H1 (cell line): ENCODE measurements at regions not wholly inside any gene's neighbourhood (a gene's known extent, or its start where the extent isn't known, plus 50 kb on each side); places are given as distances from the start of the nearest gene placed in this dataset.

Experiments used
- CTCF ChIA-PET: fragments of 300-600 bp; sonication (Branson Sonifier 250); formaldehyde crosslinking; loops from one replicate; lab custom pipeline; 2021; ENCODE audit not compliant: partially characterized antibody; lab: Charles Lee
- POLR2A ChIA-PET: fragments of 300-600 bp; sonication (Branson Sonifier 250); formaldehyde crosslinking; loops from one replicate; lab custom pipeline; 2021; ENCODE audit warnings: inconsistent platforms; ENCODE audit not compliant: partially characterized antibody; lab: Charles Lee
- DNase-seq, 2 experiments: peaks; one replicate each; pipeline versions ENCODE4 v3.0.0 to v3.0.0-alpha.2; 2010 to 2022; ENCODE audit warnings: low spot score in 2 of 2, low read depth in 1 of 2, mixed read lengths in 1 of 2
- FAIRE-seq: peaks from 2 replicates; lab custom pipeline; 2011; peaks lifted over from hg19 to GRCh38; lab: Jason Lieb, UNC
- H2AFZ ChIP-seq: 2 replicates; pipeline ENCODE4 v1.8.1; 2012; ENCODE audit warnings: low read length, inconsistent platforms
- H2AK5ac ChIP-seq: 2 replicates; pipeline ENCODE4 v1.6.1; 2013; ENCODE audit warnings: low read depth, low read length
- H2BK120ac ChIP-seq: replicated peaks from 2 replicates; pipeline ENCODE3; 2013; ENCODE audit warnings: low read depth, low read length, inconsistent platforms
- H2BK12ac ChIP-seq: 2 replicates; pipeline ENCODE4 v1.6.1; 2013; ENCODE audit warnings: low read depth, low read length
- H2BK15ac ChIP-seq: 2 replicates; pipeline ENCODE4 v1.6.1; 2013; ENCODE audit warnings: low read length
- H2BK20ac ChIP-seq: 2 replicates; pipeline ENCODE4 v1.6.1; 2013; ENCODE audit warnings: low read length
- H2BK5ac ChIP-seq: 2 replicates; pipeline ENCODE4 v1.6.1; 2013; ENCODE audit warnings: low read depth, low read length
- H3K14ac ChIP-seq: 2 replicates; pipeline ENCODE4 v1.6.1; 2013; ENCODE audit warnings: inconsistent platforms; ENCODE audit not compliant: insufficient read length
- H3K18ac ChIP-seq: 2 replicates; pipeline ENCODE4 v1.6.1; 2013; ENCODE audit warnings: low read length; ENCODE audit errors: extremely low read depth
- H3K23ac ChIP-seq: 2 replicates; pipeline ENCODE4 v1.6.1; 2013; ENCODE audit warnings: inconsistent platforms; ENCODE audit not compliant: insufficient read length
- H3K23me2 ChIP-seq: 2 replicates; pipeline ENCODE4 v1.6.1; 2013; ENCODE audit warnings: low read depth, low read length
- H3K27ac ChIP-seq: 2 replicates; pipeline ENCODE4 v1.6.1; 2011; ENCODE audit warnings: low read depth, low read length, inconsistent platforms
- H3K27me3 ChIP-seq, 4 experiments: replicated peaks in 1 of 4; 1 replicate in 1 of 4; 2 replicates in 3 of 4; pipeline versions ENCODE4 v1.6.1 to v1.8.1; 2011 to 2013; ENCODE audit warnings: low read length in 3 of 4, mild to moderate bottlenecking in 3 of 4, inconsistent platforms in 2 of 4, mixed read lengths in 2 of 4, moderate library complexity in 1 of 4; ENCODE audit not compliant: control insufficient read depth in 3 of 4, insufficient read depth in 3 of 4; ENCODE audit errors: extremely low read depth in 1 of 4
- H3K36me3 ChIP-seq, 4 experiments: 2 replicates each; pipeline versions ENCODE4 v1.6.1 to v1.8.1; 2011 to 2013; ENCODE audit warnings: mild to moderate bottlenecking in 4 of 4, low read length in 3 of 4, moderate library complexity in 2 of 4, control low read depth in 1 of 4, inconsistent platforms in 1 of 4; ENCODE audit not compliant: insufficient read depth in 4 of 4, control insufficient read depth in 2 of 4
- H3K4ac ChIP-seq: replicated peaks from 2 replicates; pipeline ENCODE3; 2013; ENCODE audit warnings: low read length, low read depth, mixed read lengths, inconsistent platforms; ENCODE audit not compliant: insufficient read length
- H3K4me1 ChIP-seq, 4 experiments: replicated peaks in 1 of 4; 1 replicate in 1 of 4; 2 replicates in 3 of 4; pipeline versions ENCODE4 v1.6.1 to v1.8.1; 2011 to 2013; ENCODE audit warnings: low read length in 3 of 4, inconsistent platforms in 2 of 4, mixed read lengths in 1 of 4; ENCODE audit not compliant: insufficient read depth in 4 of 4, control insufficient read depth in 3 of 4
- H3K4me2 ChIP-seq, 2 experiments: 2 replicates each; pipeline versions ENCODE4 v1.6.1 to v1.8.1; 2011 to 2013; ENCODE audit warnings: low read depth in 2 of 2, low read length in 2 of 2, control low read depth in 1 of 2, inconsistent platforms in 1 of 2, mild to moderate bottlenecking in 1 of 2; ENCODE audit not compliant: insufficient read depth in 1 of 2
- H3K4me3 ChIP-seq, 4 experiments: fragments of 200-600, 300-600 bp in 1 of 4; sonication (generic), shearing (Covaris generic), sonication (Bioruptor Twin) in 1 of 4; 2 replicates each; pipeline versions ENCODE4 v1.5.1 to v1.8.1; 2011 to 2016; ENCODE audit warnings: low read length in 4 of 4, low read depth in 3 of 4, control low read depth in 2 of 4, inconsistent platforms in 2 of 4, mild to moderate bottlenecking in 2 of 4, mixed read lengths in 1 of 4, moderate library complexity in 1 of 4; ENCODE audit not compliant: insufficient read depth in 2 of 4; ENCODE audit errors: extremely low read depth in 1 of 4
- H3K56ac ChIP-seq: replicated peaks from 2 replicates; pipeline ENCODE3; 2013; ENCODE audit warnings: low read depth, mild to moderate bottlenecking, mixed read lengths, low read length, inconsistent platforms; ENCODE audit not compliant: insufficient read length
- H3K79me1 ChIP-seq: 2 replicates; pipeline ENCODE4 v1.6.1; 2013; ENCODE audit warnings: low read depth, low read length, control low read depth
- H3K79me2 ChIP-seq, 2 experiments: 2 replicates each; pipeline versions ENCODE4 v1.6.1 to v1.8.1; 2012 to 2013; ENCODE audit warnings: low read length in 2 of 2, mild to moderate bottlenecking in 2 of 2, inconsistent platforms in 1 of 2; ENCODE audit not compliant: insufficient read depth in 2 of 2, control insufficient read depth in 1 of 2
- H3K9ac ChIP-seq, 4 experiments: replicated peaks in 1 of 4; 1 replicate in 1 of 4; 2 replicates in 3 of 4; pipeline versions ENCODE4 v1.6.1 to v1.8.1; 2011 to 2013; ENCODE audit warnings: low read depth in 3 of 4, low read length in 3 of 4, control low read depth in 2 of 4, mild to moderate bottlenecking in 2 of 4, moderate library complexity in 2 of 4, inconsistent platforms in 1 of 4; ENCODE audit errors: extremely low read depth in 1 of 4
- H3K9me3 ChIP-seq, 2 experiments: 2 replicates each; pipeline versions ENCODE4 v1.6.1 to v1.8.1; 2012 to 2013; ENCODE audit warnings: mild to moderate bottlenecking in 2 of 2, moderate library complexity in 2 of 2, control low read depth in 1 of 2, inconsistent platforms in 1 of 2, low read depth in 1 of 2, low read length in 1 of 2, mixed read lengths in 1 of 2; ENCODE audit not compliant: insufficient read depth in 2 of 2
- H4K20me1 ChIP-seq, 2 experiments: replicated peaks in 1 of 2; 2 replicates each; pipeline versions ENCODE3 to v1.8.1; 2011 to 2013; ENCODE audit warnings: inconsistent platforms in 2 of 2, low read length in 2 of 2, mild to moderate bottlenecking in 1 of 2; ENCODE audit not compliant: insufficient read depth in 2 of 2, control insufficient read depth in 1 of 2
- H4K5ac ChIP-seq: 2 replicates; pipeline ENCODE4 v1.6.1; 2013; ENCODE audit warnings: low read length, low read depth, mixed read lengths, inconsistent platforms; ENCODE audit not compliant: insufficient read length
- H4K8ac ChIP-seq: 2 replicates; pipeline ENCODE4 v1.8.0; 2013; ENCODE audit warnings: mild to moderate bottlenecking, moderate library complexity, low read length, inconsistent platforms; ENCODE audit not compliant: insufficient read depth; ENCODE audit errors: extremely low read depth
- H4K91ac ChIP-seq: replicated peaks from 2 replicates; pipeline ENCODE3; 2013; ENCODE audit warnings: low read length, mixed read lengths, inconsistent platforms; ENCODE audit not compliant: insufficient read length
- CTBP2 ChIP-seq: IDR thresholded peaks from 2 replicates; pipeline ENCODE4 v1.7.0; 2011; ENCODE audit warnings: borderline replicate concordance, mild to moderate bottlenecking, moderate library complexity, mixed read lengths, low read length; ENCODE audit not compliant: insufficient read depth, insufficient read length
- WGBS, 2 experiments: shearing (Covaris generic) in 1 of 2; methylation state at CpG; one replicate each; pipeline versions ENCODE4 v1.1.6 to v1.1.7; 2013 to 2015; ENCODE audit warnings: low lambda C conversion rate in 2 of 2, mixed read lengths in 2 of 2, inconsistent platforms in 1 of 2, low coverage in 1 of 2, missing lambda C conversion rate in 1 of 2; ENCODE audit not compliant: insufficient replicate concordance in 2 of 2, insufficient coverage in 1 of 2, insufficient read length in 1 of 2; ENCODE audit errors: extremely low coverage in 1 of 2, missing lambda C conversion rate in 1 of 2; 5-methylcytosine and 5-hydroxymethylcytosine counted together

- POLR2A ChIA-PET, result interaction anchor here (1.2 kb wide), 1 partner anchor 11 kb away, joined by 3 read pairs; no protein-coding TSS in a partner anchor
- FAIRE-seq, result no peak
Measured at GRCh38 chr12:42695490-42695995, 106.0 kb upstream of the PRICKLE1 start.

More at GRCh38 chr12:42695490-42695995, 106.0 kb upstream of the PRICKLE1 start:
- no peak for DNase-seq
- Histone ChIP-seq H3K79me2 (no peaks in the 10 kb centered on the region), H2BK20ac (no peak overlapping the region), H3K4me3 (no peak overlapping the region), H4K5ac (no peak overlapping the region), H3K9ac (no peak overlapping the region), H3K56ac (no peak overlapping the region), H2BK5ac (no peak overlapping the region), H2BK15ac (no peak overlapping the region), H3K4me1 (peaks cover 0 to 3% (median 0%) of the 10 kb centered on the region in 4 experiments; a peak in 2 of 7 replicates), H3K4ac (no peak overlapping the region), H3K36me3 (no peaks in the 10 kb centered on the region), H3K79me1 (no peaks in the 10 kb centered on the region; the same call in 1 of the 2 replicates), H4K8ac (no peak overlapping the region), H3K23ac (no peak overlapping the region), H3K18ac (no peak overlapping the region), H4K20me1 (no peaks in the 10 kb centered on the region), H3K14ac (no peak overlapping the region), H3K23me2 (no peaks in the 10 kb centered on the region), H2BK120ac (no peak overlapping the region), H3K27me3 (no peaks in the 10 kb centered on the region), H3K27ac (no peak overlapping the region), H2AFZ (no peak overlapping the region), H2BK12ac (0 out of 2 replicates have a peak overlapping the region, but pooled peaks have one; percentile 54), H2AK5ac (no peak overlapping the region)
- WGBS, 2 experiments, result 95% methylated on average over 5 of the region's 5 CpGs; no CpG with 5 or more reads in 1 of the 2 experiments
- CTCF ChIA-PET, result no interaction called here
- TF ChIP-seq CTBP2, result no peak
- TF ChIP-seq, all 59 proteins: peak for 0
- H3K4me2 ChIP-seq, result no peak overlapping the region
- no peak overlapping the region for H4K91ac ChIP-seq
- no peaks in the 10 kb centered on the region; a peak in 1 of 4 replicates for H3K9me3 ChIP-seq
